HepG2 (cell line): ENCODE measurements at regions not wholly inside any gene's neighbourhood (a gene's known extent, or its start where the extent isn't known, plus 50 kb on each side); places are given as distances from the start of the nearest gene placed in this dataset.

Source experiments
- ATAC-seq: fragments of 200-7000 bp; cut with Tn5 transposase; 3 replicates; pipeline ENCODE4 v1.9.1; 2020; ENCODE audit warnings: mild to moderate bottlenecking, moderate library complexity
- BruUV-seq: library from RNA; stranded (reverse); fragments of 400-500 nt; replicated peaks from 2 replicates; lab custom pipeline; 2021; lab: Mats Ljungman, UMichigan
- CTCF ChIA-PET: fragments of 300-600 bp; formaldehyde crosslinking; extraction: SDS; loops from one replicate; lab custom pipeline; 2021; ENCODE audit warnings: low total read pairs, inconsistent platforms, low intra/inter-chr PET ratio; lab: Yijun Ruan, JAX
- POLR2A ChIA-PET: fragments of 350-600 bp; sonication (Branson Sonifier 250); formaldehyde crosslinking; loops from one replicate; lab custom pipeline; 2020; ENCODE audit warnings: antibody characterized with exemption, inconsistent platforms; lab: Yijun Ruan, JAX
- DNase-seq: peaks from one replicate; pipeline ENCODE4 v3.0.0-alpha.2; 2015; ENCODE audit warnings: low spot score
- FAIRE-seq: peaks from 3 replicates; lab custom pipeline; 2011; peaks lifted over from hg19 to GRCh38; lab: Jason Lieb, UNC
- H2AFZ ChIP-seq: one replicate; pipeline ENCODE4 v1.6.1; 2011; ENCODE audit warnings: low read length, inconsistent platforms
- H3K27ac ChIP-seq: fragments of 300-600 bp; 3 replicates; pipeline ENCODE4 v1.8.0; 2011; ENCODE audit warnings: mixed run types, mild to moderate bottlenecking, mixed read lengths, low read length, inconsistent platforms; ENCODE audit not compliant: insufficient read depth; ENCODE audit errors: extremely low read length
- H3K27me3 ChIP-seq, 2 experiments: fragments of 200-600 bp in 1 of 2; 2 replicates in 1 of 2; 3 replicates in 1 of 2; pipeline versions ENCODE4 v1.6.0 to v1.8.0; 2011; ENCODE audit warnings: low read length in 2 of 2, mild to moderate bottlenecking in 2 of 2, moderate library complexity in 2 of 2, inconsistent platforms in 1 of 2; ENCODE audit not compliant: insufficient read depth in 2 of 2, control insufficient read depth in 1 of 2
- H3K36me3 ChIP-seq, 2 experiments: fragments of 200-600 bp in 1 of 2; replicated peaks in 1 of 2; 2 replicates in 1 of 2; 3 replicates in 1 of 2; pipeline versions ENCODE4 v1.5.1 to v1.8.0; 2011; ENCODE audit warnings: low read length in 2 of 2, inconsistent platforms in 1 of 2; ENCODE audit not compliant: insufficient read depth in 2 of 2, control insufficient read depth in 1 of 2
- H3K4me1 ChIP-seq: 2 replicates; pipeline ENCODE4 v1.5.1; 2012; ENCODE audit warnings: low read length, inconsistent platforms; ENCODE audit not compliant: insufficient read depth
- H3K4me2 ChIP-seq: 2 replicates; pipeline ENCODE4 v1.6.0; 2011; ENCODE audit warnings: low read depth, low read length, inconsistent platforms
- H3K4me3 ChIP-seq, 3 experiments: fragments of 200-600 bp in 1 of 3; sonication (generic), shearing (Covaris generic) in 1 of 3; replicated peaks in 1 of 3; 2 replicates each; pipeline ENCODE4 v1.5.1; 2011 to 2016; ENCODE audit warnings: low read length in 3 of 3, inconsistent platforms in 2 of 3, low read depth in 2 of 3, mild to moderate bottlenecking in 2 of 3, control low read depth in 1 of 3, mixed read lengths in 1 of 3; ENCODE audit not compliant: insufficient read depth in 1 of 3
- H3K79me2 ChIP-seq: one replicate; pipeline ENCODE4 v1.6.1; 2011; ENCODE audit warnings: low read length, inconsistent platforms; ENCODE audit not compliant: insufficient read depth
- H3K9ac ChIP-seq: 2 replicates; pipeline ENCODE4 v1.6.0; 2011; ENCODE audit warnings: mild to moderate bottlenecking, low read depth, low read length, inconsistent platforms; ENCODE audit not compliant: insufficient read depth
- H3K9me3 ChIP-seq: 2 replicates; pipeline ENCODE4 v1.5.1; 2012; ENCODE audit warnings: mild to moderate bottlenecking, low read length
- H4K20me1 ChIP-seq: 2 replicates; pipeline ENCODE4 v1.6.0; 2011; ENCODE audit warnings: inconsistent platforms, mild to moderate bottlenecking, low read length, moderate library complexity; ENCODE audit not compliant: insufficient read depth
- ETV5 ChIP-seq: IDR thresholded peaks from 2 replicates; pipeline ENCODE4 v1.6.1; 2018; ENCODE audit warnings: missing biosample characterization, missing genetic modification reagents, inconsistent platforms, borderline replicate concordance
- FOXO1 ChIP-seq: sonication (generic); formaldehyde crosslinking; IDR thresholded peaks from 2 replicates; pipeline ENCODE4 v1.4.0; 2020; ENCODE audit warnings: missing genetic modification reagents
- KLF12 ChIP-seq: sonication (generic); formaldehyde crosslinking; IDR thresholded peaks from 2 replicates; pipeline ENCODE4 v1.4.0; 2020; ENCODE audit warnings: missing genetic modification reagents, borderline replicate concordance
- MBNL3 ChIP-seq: fragments of 250-450 bp; sonication (Bioruptor Pico); conservative IDR thresholded peaks from 2 replicates; pipeline ENCODE4 v1.8.0; 2022; ENCODE audit warnings: mild to moderate bottlenecking, inconsistent platforms
- MEIS1 ChIP-seq: sonication (generic); formaldehyde crosslinking; IDR thresholded peaks from 2 replicates; pipeline ENCODE4 v1.9.0; 2021; ENCODE audit warnings: mild to moderate bottlenecking, missing genetic modification reagents, moderate library complexity, borderline replicate concordance
- SMYD3 ChIP-seq: sonication (generic); formaldehyde crosslinking; IDR thresholded peaks from 2 replicates; pipeline ENCODE4 v1.8.1; 2023; ENCODE audit warnings: mild to moderate bottlenecking, missing genetic modification reagents
- TAF1 ChIP-seq: sonication (generic); formaldehyde crosslinking; IDR thresholded peaks from 2 replicates; pipeline ENCODE4 v1.4.0; 2020; ENCODE audit warnings: missing genetic modification reagents
- ZNF343 ChIP-seq: sonication (generic); formaldehyde crosslinking; IDR thresholded peaks from 2 replicates; pipeline ENCODE4 v1.4.0; 2020; ENCODE audit warnings: mild to moderate bottlenecking, missing genetic modification reagents
- ZSCAN22 ChIP-seq: sonication (generic); formaldehyde crosslinking; IDR thresholded peaks from 2 replicates; pipeline ENCODE4 v1.4.0; 2020; ENCODE audit warnings: mild to moderate bottlenecking, missing genetic modification reagents
- WGBS: methylation state at CpG from one replicate; pipeline ENCODE4 v1.1.6; 2017; ENCODE audit warnings: low lambda C conversion rate; 5-methylcytosine and 5-hydroxymethylcytosine counted together
- in situ Hi-C: cut with HindIII; loops from 2 replicates; pipeline ENCODE4 v1.10.0; 2017; ENCODE audit warnings: low pct_unique_long_range_greater_than_20kb; ENCODE audit not compliant: extremely low pct_ligation_motif_present
- intact Hi-C: fragments of 100-400 bp; cut with micrococcal nuclease; formaldehyde crosslinking; loops from one replicate; pipeline ENCODE4 v1.10.0; 2022; ENCODE audit not compliant: unreplicated experiment
- TF ChIP-seq, protein P1 (sequence below): IDR thresholded peaks from 2 replicates; pipeline ENCODE4 v1.6.1; 2012; ENCODE audit warnings: low read depth, low read length, improper control_type of control experiment
- TF ChIP-seq, protein P2 (sequence below): sonication (generic); formaldehyde crosslinking; IDR thresholded peaks from 2 replicates; pipeline ENCODE4 v1.5.1; 2020; ENCODE audit warnings: missing genetic modification reagents, mild to moderate bottlenecking, borderline replicate concordance
- TF ChIP-seq, protein P3 (sequence below): sonication (generic); formaldehyde crosslinking; IDR thresholded peaks from 2 replicates; pipeline ENCODE4 v1.5.1; 2020; ENCODE audit warnings: mild to moderate bottlenecking, missing genetic modification reagents, borderline replicate concordance

DNA sequence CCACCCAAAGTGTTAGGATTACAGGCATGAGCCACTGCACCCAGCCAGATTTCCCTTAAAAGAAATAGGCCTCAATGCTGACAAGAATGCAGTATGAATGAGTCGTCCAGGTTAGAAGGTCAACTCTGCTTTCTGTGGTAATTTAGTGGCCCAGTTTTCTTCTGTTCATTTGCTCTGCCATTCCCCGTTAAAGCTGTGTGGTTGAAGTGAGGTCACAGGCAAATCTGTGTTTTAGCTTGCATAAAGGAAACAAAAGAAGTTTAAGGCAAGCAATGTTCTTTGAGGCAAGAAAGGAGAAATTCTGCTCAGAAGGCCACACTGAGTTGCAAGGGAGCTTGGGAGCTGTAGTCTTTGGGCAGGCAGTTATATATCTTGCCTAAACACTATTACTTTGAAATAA is 176.8 kb downstream of the LARP7 start:
- no TSS peak for BruUV-seq
- ATAC-seq (no peak), DNase-seq (no peak), FAIRE-seq (no peak)
- CTCF ChIA-PET: no interaction called here
- 3% methylated on average over 2 of the region's 2 CpGs for WGBS
- no peak overlapping the region for H3K4me3 ChIP-seq
- no peak overlapping the region for H3K4me2 ChIP-seq
- POLR2A ChIA-PET: no interaction called here
- H3K36me3 ChIP-seq: no peaks in the 10 kb centered on the region
- peaks cover 5% of the 10 kb centered on the region; the same call in 1 of the 2 replicates for H3K4me1 ChIP-seq
- no peaks in the 10 kb centered on the region for H4K20me1 ChIP-seq
- H3K9me3 ChIP-seq: no peaks in the 10 kb centered on the region
- intact Hi-C loops (no loop called here), in situ Hi-C loops (no loop called here)
- H3K27me3 ChIP-seq: peaks cover 0 to 5% of the 10 kb centered on the region in 2 experiments; a peak in 1 of 5 replicates
- no peak overlapping the region for H3K27ac ChIP-seq
- H3K79me2 ChIP-seq: no peaks in the 10 kb centered on the region
- H2AFZ ChIP-seq: no peak overlapping the region
- no peak overlapping the region for H3K9ac ChIP-seq
- TF ChIP-seq FOXO1 (CRISPR knock-in tag) (no peak), ETV5 (CRISPR knock-in tag) (no peak), TAF1 (CRISPR knock-in tag) (no peak), MBNL3 (CRISPR knock-in tag) (no peak), ZNF343 (CRISPR knock-in tag) (no peak), KLF12 (no peak), MEIS1 (CRISPR knock-in tag) (no peak), ZSCAN22 (CRISPR knock-in tag) (no peak), SMYD3 (CRISPR knock-in tag) (no peak)
- TF ChIP-seq, protein P1, sequence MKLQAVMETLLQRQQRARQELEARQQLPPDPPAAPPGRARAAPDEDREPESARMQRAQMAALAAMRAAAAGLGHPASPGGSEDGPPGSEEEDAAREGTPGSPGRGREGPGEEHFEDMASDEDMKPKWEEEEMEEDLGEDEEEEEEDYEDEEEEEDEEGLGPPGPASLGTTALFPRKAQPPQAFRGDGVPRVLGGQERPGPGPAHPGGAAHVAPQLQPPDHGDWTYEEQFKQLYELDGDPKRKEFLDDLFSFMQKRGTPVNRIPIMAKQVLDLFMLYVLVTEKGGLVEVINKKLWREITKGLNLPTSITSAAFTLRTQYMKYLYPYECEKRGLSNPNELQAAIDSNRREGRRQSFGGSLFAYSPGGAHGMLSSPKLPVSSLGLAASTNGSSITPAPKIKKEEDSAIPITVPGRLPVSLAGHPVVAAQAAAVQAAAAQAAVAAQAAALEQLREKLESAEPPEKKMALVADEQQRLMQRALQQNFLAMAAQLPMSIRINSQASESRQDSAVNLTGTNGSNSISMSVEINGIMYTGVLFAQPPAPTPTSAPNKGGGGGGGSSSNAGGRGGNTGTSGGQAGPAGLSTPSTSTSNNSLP: no peak
- TF ChIP-seq, protein P2, sequence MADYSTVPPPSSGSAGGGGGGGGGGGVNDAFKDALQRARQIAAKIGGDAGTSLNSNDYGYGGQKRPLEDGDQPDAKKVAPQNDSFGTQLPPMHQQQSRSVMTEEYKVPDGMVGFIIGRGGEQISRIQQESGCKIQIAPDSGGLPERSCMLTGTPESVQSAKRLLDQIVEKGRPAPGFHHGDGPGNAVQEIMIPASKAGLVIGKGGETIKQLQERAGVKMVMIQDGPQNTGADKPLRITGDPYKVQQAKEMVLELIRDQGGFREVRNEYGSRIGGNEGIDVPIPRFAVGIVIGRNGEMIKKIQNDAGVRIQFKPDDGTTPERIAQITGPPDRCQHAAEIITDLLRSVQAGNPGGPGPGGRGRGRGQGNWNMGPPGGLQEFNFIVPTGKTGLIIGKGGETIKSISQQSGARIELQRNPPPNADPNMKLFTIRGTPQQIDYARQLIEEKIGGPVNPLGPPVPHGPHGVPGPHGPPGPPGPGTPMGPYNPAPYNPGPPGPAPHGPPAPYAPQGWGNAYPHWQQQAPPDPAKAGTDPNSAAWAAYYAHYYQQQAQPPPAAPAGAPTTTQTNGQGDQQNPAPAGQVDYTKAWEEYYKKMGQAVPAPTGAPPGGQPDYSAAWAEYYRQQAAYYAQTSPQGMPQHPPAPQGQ: no peak
- TF ChIP-seq, protein P3, sequence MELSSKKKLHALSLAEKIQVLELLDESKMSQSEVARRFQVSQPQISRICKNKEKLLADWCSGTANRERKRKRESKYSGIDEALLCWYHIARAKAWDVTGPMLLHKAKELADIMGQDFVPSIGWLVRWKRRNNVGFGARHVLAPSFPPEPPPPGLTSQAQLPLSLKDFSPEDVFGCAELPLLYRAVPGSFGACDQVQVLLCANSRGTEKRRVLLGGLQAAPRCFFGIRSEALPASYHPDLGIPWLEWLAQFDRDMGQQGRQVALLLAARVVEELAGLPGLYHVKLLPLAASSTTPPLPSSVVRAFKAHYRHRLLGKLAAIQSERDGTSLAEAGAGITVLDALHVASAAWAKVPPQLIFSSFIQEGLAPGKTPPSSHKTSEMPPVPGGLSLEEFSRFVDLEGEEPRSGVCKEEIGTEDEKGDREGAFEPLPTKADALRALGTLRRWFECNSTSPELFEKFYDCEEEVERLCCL (CRISPR knock-in tag): no peak
